GM20000 (cell line): ENCODE measurements at regions not wholly inside any gene's neighbourhood (a gene's known extent, or its start where the extent isn't known, plus 50 kb on each side); places are given as distances from the start of the nearest gene placed in this dataset.

Experiments used
- DNase-seq: peaks from one replicate; pipeline ENCODE4 v3.0.0; 2012; ENCODE audit warnings: low spot score
- TF ChIP-seq, protein P1 (sequence below): IDR thresholded peaks from 2 replicates; pipeline ENCODE4 v1.5.1; 2012; ENCODE audit warnings: mild to moderate bottlenecking, control low read depth; ENCODE audit errors: extremely low read depth, missing control alignments

DNA sequence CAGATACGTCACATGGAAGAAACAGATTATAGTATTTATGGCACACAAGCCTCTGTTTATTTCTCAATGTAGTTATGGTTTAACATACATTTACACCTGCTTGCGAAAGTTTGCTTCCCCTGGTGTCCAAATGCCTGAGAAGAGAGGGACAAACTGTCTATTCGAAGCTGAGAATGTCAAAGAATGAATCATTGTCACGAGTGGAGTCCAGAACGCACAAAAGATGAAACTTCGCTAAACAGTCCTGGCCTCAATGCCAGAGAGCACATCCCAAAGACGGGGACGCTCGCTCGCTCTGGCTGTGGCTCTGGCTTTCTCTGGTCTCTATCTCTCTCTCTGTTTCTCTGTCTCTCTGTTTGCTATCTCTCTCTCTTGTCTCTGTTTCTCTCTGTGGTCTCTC is 298.8 kb downstream of the FOXL1 start:
- TF ChIP-seq, protein P1, sequence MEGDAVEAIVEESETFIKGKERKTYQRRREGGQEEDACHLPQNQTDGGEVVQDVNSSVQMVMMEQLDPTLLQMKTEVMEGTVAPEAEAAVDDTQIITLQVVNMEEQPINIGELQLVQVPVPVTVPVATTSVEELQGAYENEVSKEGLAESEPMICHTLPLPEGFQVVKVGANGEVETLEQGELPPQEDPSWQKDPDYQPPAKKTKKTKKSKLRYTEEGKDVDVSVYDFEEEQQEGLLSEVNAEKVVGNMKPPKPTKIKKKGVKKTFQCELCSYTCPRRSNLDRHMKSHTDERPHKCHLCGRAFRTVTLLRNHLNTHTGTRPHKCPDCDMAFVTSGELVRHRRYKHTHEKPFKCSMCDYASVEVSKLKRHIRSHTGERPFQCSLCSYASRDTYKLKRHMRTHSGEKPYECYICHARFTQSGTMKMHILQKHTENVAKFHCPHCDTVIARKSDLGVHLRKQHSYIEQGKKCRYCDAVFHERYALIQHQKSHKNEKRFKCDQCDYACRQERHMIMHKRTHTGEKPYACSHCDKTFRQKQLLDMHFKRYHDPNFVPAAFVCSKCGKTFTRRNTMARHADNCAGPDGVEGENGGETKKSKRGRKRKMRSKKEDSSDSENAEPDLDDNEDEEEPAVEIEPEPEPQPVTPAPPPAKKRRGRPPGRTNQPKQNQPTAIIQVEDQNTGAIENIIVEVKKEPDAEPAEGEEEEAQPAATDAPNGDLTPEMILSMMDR: no peak
- no peak for DNase-seq

- no peak for DNase-seq
- TF ChIP-seq, protein P1: no peak
Observed at GRCh38 chr16:86877835-86878234, 299.5 kb downstream of the FOXL1 start.

DNA sequence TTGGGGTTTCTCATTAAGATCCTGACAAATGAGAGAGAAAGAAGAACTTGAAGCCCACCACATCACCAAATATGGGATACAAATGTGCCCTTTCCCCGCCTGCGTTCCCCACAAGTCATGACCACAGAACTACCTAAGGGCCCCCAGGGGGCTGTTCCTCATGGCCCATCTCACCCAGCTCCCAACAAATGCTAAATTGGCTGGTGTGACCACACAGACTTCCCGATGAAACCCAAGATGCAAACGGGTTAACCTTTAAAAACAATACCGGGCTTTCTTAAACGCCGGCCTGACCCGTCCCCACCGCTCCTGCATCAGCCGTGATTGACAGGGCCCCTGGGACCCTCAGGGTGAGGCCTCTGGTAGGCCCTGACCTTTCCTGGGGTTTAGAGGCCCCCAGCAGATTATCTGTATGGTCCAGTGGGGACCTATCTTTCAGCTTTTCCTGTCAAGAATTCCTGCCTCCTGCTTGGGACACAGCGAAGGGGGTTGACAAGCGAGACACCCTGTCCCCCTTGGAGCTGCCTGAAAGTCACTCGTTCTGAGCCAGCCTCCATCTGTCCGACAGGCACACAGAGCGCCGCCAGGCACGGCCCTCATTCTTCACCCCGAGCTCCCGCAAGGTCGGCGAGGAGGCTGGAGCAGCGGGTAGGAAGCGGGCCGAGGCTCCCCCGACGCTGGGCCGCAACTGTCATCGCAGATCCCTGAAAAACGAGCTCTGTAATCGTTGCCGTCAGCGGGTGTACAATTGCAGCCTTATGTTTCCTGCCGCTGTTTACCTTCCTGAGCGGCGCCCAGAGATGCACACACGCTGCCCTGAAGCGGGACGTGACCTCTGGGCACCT is 300.1 kb downstream of the FOXL1 start:
- TF ChIP-seq, protein P1: no peak
- DNase-seq: no peak

DNA sequence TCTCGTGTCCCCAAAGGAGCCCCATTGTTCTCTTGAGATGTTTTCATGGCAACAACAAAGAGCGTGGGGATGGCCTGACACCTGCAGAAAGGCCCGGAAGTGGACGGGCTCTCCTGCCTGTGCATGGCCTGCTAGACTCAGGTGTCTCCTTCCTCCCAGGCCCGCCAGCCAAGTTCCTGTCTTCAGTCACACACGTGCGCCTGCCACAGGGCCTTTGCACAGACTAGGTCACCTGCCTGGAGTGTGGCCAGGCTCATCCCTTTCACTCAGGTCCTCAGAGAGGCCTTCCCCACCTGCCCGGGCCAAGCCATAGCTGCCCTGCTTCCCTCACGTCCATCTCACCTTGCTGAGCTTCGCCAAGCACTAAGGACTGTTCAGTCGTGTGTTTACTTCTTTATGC is 300.9 kb downstream of the FOXL1 start:
- no peak for DNase-seq
- TF ChIP-seq, protein P1: no peak

DNA sequence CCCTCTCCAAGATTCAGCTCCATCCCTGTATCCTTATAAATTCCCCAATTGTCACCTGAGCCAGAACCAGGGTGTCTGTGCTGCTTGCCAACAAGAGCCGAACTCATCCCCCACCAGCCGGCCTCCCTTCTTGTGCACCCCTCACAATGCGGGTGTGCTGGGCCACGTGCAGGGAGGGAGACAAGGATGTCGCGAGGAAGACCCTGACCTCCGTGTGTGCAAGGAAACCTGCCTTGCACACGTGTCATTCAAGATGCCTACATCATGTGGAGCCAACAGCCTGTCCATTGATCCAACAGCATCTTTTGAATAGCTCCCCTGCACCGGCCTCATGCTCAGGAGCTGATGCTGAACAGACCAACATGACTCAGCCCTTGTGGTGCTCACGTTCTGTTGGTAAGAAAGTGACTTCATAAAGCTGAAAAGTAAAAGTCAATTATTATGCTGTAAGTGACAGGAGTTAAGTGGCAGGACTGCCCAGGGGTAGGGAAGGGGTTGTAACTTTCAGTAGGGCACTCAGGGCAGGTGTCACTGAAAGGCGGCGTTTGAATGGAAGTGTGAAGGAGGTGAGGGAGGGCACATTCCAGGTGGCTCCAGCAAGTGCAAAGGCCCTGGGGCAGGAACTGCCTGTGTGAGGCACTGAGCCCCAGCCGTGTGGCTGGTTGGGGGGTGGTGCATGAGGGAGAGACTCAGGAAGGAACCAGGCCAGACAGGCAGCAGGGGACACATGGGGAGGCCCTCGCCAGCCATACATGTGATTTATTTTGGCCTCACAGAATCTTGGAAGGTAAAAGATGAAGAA is 302.2 kb downstream of the FOXL1 start:
- no peak for DNase-seq
- TF ChIP-seq, protein P1: no peak

- TF ChIP-seq, protein P1: no peak
- no peak for DNase-seq
Observed at GRCh38 chr16:86881118-86881510, 302.8 kb downstream of the FOXL1 start.

DNA sequence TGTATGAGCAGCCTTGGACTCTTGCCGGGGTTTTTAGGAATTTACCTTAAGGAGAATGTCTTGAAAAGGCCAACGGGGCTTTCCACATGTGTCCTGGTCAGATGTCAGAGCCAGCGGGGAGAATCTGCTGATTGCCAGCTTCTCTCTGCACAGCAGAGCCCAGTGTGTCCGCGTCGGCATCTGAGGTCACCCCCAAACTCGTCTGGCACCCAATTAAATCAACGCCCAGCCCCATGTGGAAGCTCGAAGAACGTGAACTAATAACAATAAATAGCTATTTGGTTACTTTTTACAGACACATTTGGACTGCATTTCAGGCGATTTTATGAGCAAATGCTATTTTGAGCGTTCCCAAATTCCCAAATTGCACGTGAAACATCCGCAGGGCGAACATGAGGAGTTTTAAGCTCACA is 303.5 kb downstream of the FOXL1 start:
- no peak for DNase-seq
- TF ChIP-seq, protein P1: no peak
